Endothelial cell of umbilical vein (primary cell): ENCODE measurements at regions not wholly inside any gene's neighbourhood (a gene's known extent, or its start where the extent isn't known, plus 50 kb on each side); places are given as distances from the start of the nearest gene placed in this dataset.

Experiments used
- FOS ChIP-seq: IDR thresholded peaks from 2 replicates; pipeline ENCODE4 v1.6.1; 2011; ENCODE audit warnings: mild to moderate bottlenecking, low read length, moderate library complexity, borderline replicate concordance; ENCODE audit not compliant: insufficient read depth
- JUN ChIP-seq: IDR thresholded peaks from 2 replicates; pipeline ENCODE4 v1.6.1; 2011; ENCODE audit warnings: borderline replicate concordance, low read depth; ENCODE audit not compliant: insufficient read length, insufficient read depth
- POLR2A ChIP-seq: IDR thresholded peaks from 2 replicates; pipeline ENCODE4 v1.6.1; 2012; ENCODE audit warnings: low read depth, mild to moderate bottlenecking, control low read depth, low read length
- TF ChIP-seq, protein P1 (sequence below), 2 donors: IDR thresholded peaks; 1 replicate in 1 of 2; 2 replicates in 1 of 2; pipeline ENCODE4 v1.5.1; 2011; ENCODE audit warnings: low read length in 2 of 2, mild to moderate bottlenecking in 2 of 2, moderate library complexity in 2 of 2, control low read depth in 1 of 2, inconsistent platforms in 1 of 2, low read depth in 1 of 2; ENCODE audit not compliant: insufficient read depth in 1 of 2; ENCODE audit errors: extremely low read depth in 1 of 2

GRCh38 chr4:26021417-26022345 lies 107.7 kb downstream of the SMIM20 start:
- TF ChIP-seq FOS (no peak), POLR2A (no peak), JUN (no peak)
- TF ChIP-seq, protein P1, sequence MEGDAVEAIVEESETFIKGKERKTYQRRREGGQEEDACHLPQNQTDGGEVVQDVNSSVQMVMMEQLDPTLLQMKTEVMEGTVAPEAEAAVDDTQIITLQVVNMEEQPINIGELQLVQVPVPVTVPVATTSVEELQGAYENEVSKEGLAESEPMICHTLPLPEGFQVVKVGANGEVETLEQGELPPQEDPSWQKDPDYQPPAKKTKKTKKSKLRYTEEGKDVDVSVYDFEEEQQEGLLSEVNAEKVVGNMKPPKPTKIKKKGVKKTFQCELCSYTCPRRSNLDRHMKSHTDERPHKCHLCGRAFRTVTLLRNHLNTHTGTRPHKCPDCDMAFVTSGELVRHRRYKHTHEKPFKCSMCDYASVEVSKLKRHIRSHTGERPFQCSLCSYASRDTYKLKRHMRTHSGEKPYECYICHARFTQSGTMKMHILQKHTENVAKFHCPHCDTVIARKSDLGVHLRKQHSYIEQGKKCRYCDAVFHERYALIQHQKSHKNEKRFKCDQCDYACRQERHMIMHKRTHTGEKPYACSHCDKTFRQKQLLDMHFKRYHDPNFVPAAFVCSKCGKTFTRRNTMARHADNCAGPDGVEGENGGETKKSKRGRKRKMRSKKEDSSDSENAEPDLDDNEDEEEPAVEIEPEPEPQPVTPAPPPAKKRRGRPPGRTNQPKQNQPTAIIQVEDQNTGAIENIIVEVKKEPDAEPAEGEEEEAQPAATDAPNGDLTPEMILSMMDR (IDR thresholded peaks at IDR 0.05; ENCODE audit: extremely low read depth in 1 of 2, insufficient read depth in 1 of 2, low read depth in 1 of 2, low read length in 2 of 2): no peak
